ENCODE measurements at regions not wholly inside any gene's neighbourhood (a gene's known extent, or its start where the extent isn't known, plus 50 kb on each side); places are given as distances from the start of the nearest gene placed in this dataset.
"Not testable (repeated sequence)": the region's sequence is repeated elsewhere in the genome, so short reads cannot be mapped to it uniquely, and the experiment has no call there.

GRCh38 chr20:1731828-1732375 is 74.3 kb upstream of the SIRPG start:
- TF ChIP-seq CTCF, POLR2A (IDR thresholded peaks at IDR 0.05): not testable (repeated sequence)
